Naive thymus-derived CD4-positive, alpha-beta T cell (primary cell): ENCODE measurements at regions not wholly inside any gene's neighbourhood (a gene's known extent, or its start where the extent isn't known, plus 50 kb on each side); places are given as distances from the start of the nearest gene placed in this dataset.

Experiments
- ATAC-seq: fragments of 150-1000 bp; cut with Tn5 transposase; 2 replicates; pipeline ENCODE4 v1.10.0; 2021; ENCODE audit warnings: mild to moderate bottlenecking, moderate library complexity
- CTCF ChIA-PET: fragments of 350-600 bp; sonication (Branson Sonifier 250); formaldehyde crosslinking; loops from one replicate; lab custom pipeline; 2021; ENCODE audit warnings: antibody characterized with exemption; lab: Charles Lee
- POLR2A ChIA-PET: fragments of 350-600 bp; sonication (Branson Sonifier 250); formaldehyde crosslinking; loops from one replicate; lab custom pipeline; 2021; ENCODE audit warnings: antibody characterized with exemption, inconsistent platforms; lab: Charles Lee
- DNase-seq, 9 donors: peaks; one replicate each; pipeline versions ENCODE4 v3.0.0 to v3.0.0-alpha.2; 2020 to 2022; ENCODE audit warnings: mixed read lengths in 1 of 9
- H3K27ac ChIP-seq: one replicate; pipeline ENCODE4 v1.7.0; 2013; ENCODE audit warnings: mild to moderate bottlenecking, low read depth, low read length, moderate library complexity
- H3K27me3 ChIP-seq, 2 donors: one replicate each; pipeline ENCODE4 v1.7.0; 2013; ENCODE audit warnings: low read length in 2 of 2, mild to moderate bottlenecking in 2 of 2, moderate library complexity in 2 of 2; ENCODE audit not compliant: control insufficient read depth in 2 of 2, insufficient read depth in 2 of 2
- H3K36me3 ChIP-seq, 3 experiments: 1 replicate in 2 of 3; 2 replicates in 1 of 3; pipeline ENCODE4 v1.7.0; 2013; ENCODE audit warnings: low read length in 3 of 3, mild to moderate bottlenecking in 3 of 3, moderate library complexity in 1 of 3; ENCODE audit not compliant: insufficient read depth in 3 of 3, control insufficient read depth in 2 of 3
- H3K4me1 ChIP-seq, 2 donors: one replicate each; pipeline ENCODE4 v1.7.0; 2013; ENCODE audit warnings: low read length in 2 of 2, mild to moderate bottlenecking in 2 of 2, moderate library complexity in 1 of 2; ENCODE audit not compliant: control insufficient read depth in 2 of 2, insufficient read depth in 2 of 2
- H3K4me3 ChIP-seq: 2 replicates; pipeline ENCODE4 v1.7.0; 2013; ENCODE audit warnings: mild to moderate bottlenecking, low read length
- H3K9me3 ChIP-seq, 3 experiments: 1 replicate in 2 of 3; 2 replicates in 1 of 3; pipeline ENCODE4 v1.7.0; 2013; ENCODE audit warnings: low read length in 3 of 3; ENCODE audit not compliant: control insufficient read depth in 2 of 3
- H3K27ac Mint-ChIP-seq, 9 donors: one replicate each; pipeline ENCODE4 v1.8.0; 2020 to 2022; ENCODE audit warnings: mixed read lengths in 9 of 9, mild to moderate bottlenecking in 8 of 9, moderate library complexity in 5 of 9, inconsistent platforms in 2 of 9
- H3K27me3 Mint-ChIP-seq, 5 donors: one replicate each; pipeline ENCODE4 v1.8.0; 2021 to 2022; ENCODE audit warnings: mixed read lengths in 5 of 5, mild to moderate bottlenecking in 1 of 5
- H3K36me3 Mint-ChIP-seq, 5 donors: one replicate each; pipeline ENCODE4 v1.8.0; 2020 to 2022; ENCODE audit warnings: mixed read lengths in 5 of 5, mild to moderate bottlenecking in 3 of 5, inconsistent platforms in 1 of 5
- H3K4me1 Mint-ChIP-seq, 7 donors: one replicate each; pipeline ENCODE4 v1.8.0; 2020 to 2022; ENCODE audit warnings: mixed read lengths in 7 of 7, mild to moderate bottlenecking in 3 of 7, inconsistent platforms in 1 of 7
- H3K4me3 Mint-ChIP-seq, 10 donors: one replicate each; pipeline ENCODE4 v1.8.0; 2020 to 2022; ENCODE audit warnings: mild to moderate bottlenecking in 10 of 10, mixed read lengths in 10 of 10, moderate library complexity in 6 of 10, inconsistent platforms in 2 of 10
- H3K9me3 Mint-ChIP-seq, 11 donors: one replicate each; pipeline ENCODE4 v1.8.0; 2020 to 2022; ENCODE audit warnings: mixed read lengths in 11 of 11, mild to moderate bottlenecking in 4 of 11, inconsistent platforms in 1 of 11, moderate library complexity in 1 of 11
- intact Hi-C, 2 donors: fragments of 100-400 bp; cut with micrococcal nuclease; formaldehyde crosslinking; loops; one replicate each; pipeline ENCODE4 v1.15.1; 2023

- H3K27ac Mint-ChIP-seq: no peak overlapping the region
Observed at GRCh38 chr10:10520491-10521385, 496.9 kb upstream of the CELF2 start.

GRCh38 chr10:10526846-10527245 lies 490.8 kb upstream of the CELF2 start:
- no peak overlapping the region for H3K4me3 Mint-ChIP-seq
- H3K36me3 ChIP-seq: no peaks in the 10 kb centered on the region
- no peak overlapping the region for H3K4me3 ChIP-seq
- no peak for DNase-seq
- H3K36me3 Mint-ChIP-seq: no peaks in the 10 kb centered on the region
- no peaks in the 10 kb centered on the region for H3K27me3 ChIP-seq
- H3K27ac Mint-ChIP-seq: no peak overlapping the region
- H3K4me1 Mint-ChIP-seq: no peaks in the 10 kb centered on the region
- H3K9me3 Mint-ChIP-seq: no peaks in the 10 kb centered on the region
- H3K9me3 ChIP-seq: no peaks in the 10 kb centered on the region
- H3K27ac ChIP-seq: no peak overlapping the region
- H3K4me1 ChIP-seq: no peaks in the 10 kb centered on the region
- intact Hi-C loops: no loop called here
- H3K27me3 Mint-ChIP-seq: peaks cover 0 to 11% (median 4%) of the 10 kb centered on the region in 5 donors
- ChIA-PET POLR2A (no interaction called here), CTCF (no interaction called here)
- ATAC-seq: no peak

More at GRCh38 chr10:10520491-10521385, 496.9 kb upstream of the CELF2 start:
- DNase-seq (no peak), ATAC-seq (peak; percentile 37)
- H3K27me3 ChIP-seq: no peaks in the 10 kb centered on the region
- ChIA-PET CTCF (no interaction called here), POLR2A (no interaction called here)
- H3K36me3 ChIP-seq: no peaks in the 10 kb centered on the region
- no peaks in the 10 kb centered on the region for H3K4me1 Mint-ChIP-seq
- H3K36me3 Mint-ChIP-seq: no peaks in the 10 kb centered on the region
- H3K4me3 Mint-ChIP-seq: no peak overlapping the region
- H3K27ac ChIP-seq: no peak overlapping the region
- H3K27me3 Mint-ChIP-seq: peaks cover 0 to 40% (median 14%) of the 10 kb centered on the region in 5 donors
- H3K4me1 ChIP-seq: no peaks in the 10 kb centered on the region
- intact Hi-C loops: no loop called here
- H3K4me3 ChIP-seq: no peak overlapping the region
- H3K9me3 Mint-ChIP-seq: no peaks in the 10 kb centered on the region
- H3K9me3 ChIP-seq: no peaks in the 10 kb centered on the region

GRCh38 chr10:10527861-10528562 lies 489.7 kb upstream of the CELF2 start:
- POLR2A ChIA-PET: no interaction called here
- Histone ChIP-seq H3K36me3 (no peaks in the 10 kb centered on the region), H3K4me3 (no peak overlapping the region), H3K9me3 (no peaks in the 10 kb centered on the region), H3K4me1 (no peaks in the 10 kb centered on the region), H3K27ac (no peak overlapping the region), H3K27me3 (no peaks in the 10 kb centered on the region)
- no peak overlapping the region for H3K4me3 Mint-ChIP-seq
- intact Hi-C loops: no loop called here
- CTCF ChIA-PET: interaction anchor here (0.6 kb wide), 1 partner anchor 1481 kb away, joined by 3 read pairs; no protein-coding TSS in a partner anchor
- H3K27ac Mint-ChIP-seq: no peak overlapping the region
- no peaks in the 10 kb centered on the region for H3K4me1 Mint-ChIP-seq
- ATAC-seq (no peak), DNase-seq (no peak)
- no peaks in the 10 kb centered on the region for H3K36me3 Mint-ChIP-seq
- H3K27me3 Mint-ChIP-seq: peaks cover 0 to 6% (median 4%) of the 10 kb centered on the region in 5 donors
- H3K9me3 Mint-ChIP-seq: no peaks in the 10 kb centered on the region

- no peak overlapping the region for H3K4me3 ChIP-seq
- no peaks in the 10 kb centered on the region for H3K9me3 ChIP-seq
- Mint-ChIP-seq H3K4me1 (no peaks in the 10 kb centered on the region), H3K27me3 (peaks cover 0 to 5% (median 4%) of the 10 kb centered on the region in 5 donors), H3K9me3 (no peaks in the 10 kb centered on the region), H3K4me3 (no peak overlapping the region), H3K36me3 (no peaks in the 10 kb centered on the region), H3K27ac (no peak overlapping the region)
- no peaks in the 10 kb centered on the region for H3K27me3 ChIP-seq
- ChIA-PET CTCF (interaction anchor here (0.6 kb wide), 1 partner anchor 1481 kb away, joined by 3 read pairs; no protein-coding TSS in a partner anchor), POLR2A (no interaction called here)
- ATAC-seq (no peak), DNase-seq (no peak)
- no peaks in the 10 kb centered on the region for H3K36me3 ChIP-seq
- H3K4me1 ChIP-seq: no peaks in the 10 kb centered on the region
- H3K27ac ChIP-seq: no peak overlapping the region
- intact Hi-C loops: no loop called here
Observed at GRCh38 chr10:10528563-10528910, 489.1 kb upstream of the CELF2 start.

- POLR2A ChIA-PET: no interaction called here
- Histone ChIP-seq H3K27ac (no peak overlapping the region), H3K36me3 (no peaks in the 10 kb centered on the region), H3K9me3 (no peaks in the 10 kb centered on the region), H3K27me3 (no peaks in the 10 kb centered on the region), H3K4me1 (no peaks in the 10 kb centered on the region), H3K4me3 (no peak overlapping the region)
- ATAC-seq: no peak
- peaks cover 0 to 8% (median 5%) of the 10 kb centered on the region in 5 donors for H3K27me3 Mint-ChIP-seq
- H3K4me3 Mint-ChIP-seq: no peak overlapping the region
- intact Hi-C loops: no loop called here
- CTCF ChIA-PET: no interaction called here
- H3K9me3 Mint-ChIP-seq: peaks cover 0 to 2% (median 0%) of the 10 kb centered on the region in 11 donors
- no peaks in the 10 kb centered on the region for H3K4me1 Mint-ChIP-seq
- no peaks in the 10 kb centered on the region for H3K36me3 Mint-ChIP-seq
- H3K27ac Mint-ChIP-seq: no peak overlapping the region
- no peak for DNase-seq
Observed at GRCh38 chr10:10530313-10530712, 487.4 kb upstream of the CELF2 start.

GRCh38 chr10:10532236-10532635 lies 485.4 kb upstream of the CELF2 start:
- Histone ChIP-seq H3K4me3 (no peak overlapping the region), H3K27me3 (no peaks in the 10 kb centered on the region), H3K9me3 (no peaks in the 10 kb centered on the region), H3K36me3 (no peaks in the 10 kb centered on the region), H3K4me1 (no peaks in the 10 kb centered on the region), H3K27ac (no peak overlapping the region)
- DNase-seq (no peak), ATAC-seq (no peak)
- H3K36me3 Mint-ChIP-seq: no peaks in the 10 kb centered on the region
- peaks cover 0 to 10% (median 5%) of the 10 kb centered on the region in 5 donors for H3K27me3 Mint-ChIP-seq
- intact Hi-C loops: no loop called here
- ChIA-PET CTCF (no interaction called here), POLR2A (no interaction called here)
- H3K4me1 Mint-ChIP-seq: no peaks in the 10 kb centered on the region
- no peak overlapping the region for H3K4me3 Mint-ChIP-seq
- H3K27ac Mint-ChIP-seq: no peak overlapping the region
- H3K9me3 Mint-ChIP-seq: peaks cover 0 to 2% (median 0%) of the 10 kb centered on the region in 11 donors
